Transverse colon (tissue), 4 donors: ENCODE measurements at regions not wholly inside any gene's neighbourhood (a gene's known extent, or its start where the extent isn't known, plus 50 kb on each side); places are given as distances from the start of the nearest gene placed in this dataset.

Source experiments
- CTCF ChIP-seq, 5 experiments: fragments of 200-600 bp in 3 of 5; fragments of 450-650 bp in 2 of 5; sonication (generic) in 3 of 5; IDR thresholded peaks; 1 replicate in 2 of 5; 2 replicates in 3 of 5; pipeline ENCODE4 v1.5.1; 2016 to 2017; ENCODE audit warnings: antibody characterized with exemption in 5 of 5, inconsistent platforms in 3 of 5, mild to moderate bottlenecking in 2 of 5, moderate library complexity in 1 of 5
- POLR2AphosphoS5 ChIP-seq, 3 donors: sonication (generic); formaldehyde crosslinking; IDR thresholded peaks; one replicate each; pipeline ENCODE4 v1.6.1; 2016; ENCODE audit warnings: antibody characterized with exemption in 3 of 3

GRCh38 chr1:72365693-72366092 is 83.4 kb upstream of the NEGR1 start:
- TF ChIP-seq CTCF (IDR thresholded peaks at IDR 0.05) (no peak), POLR2AphosphoS5 (IDR thresholded peaks at IDR 0.05) (no peak)
